PC-3 (cell line): ENCODE measurements at regions not wholly inside any gene's neighbourhood (a gene's known extent, or its start where the extent isn't known, plus 50 kb on each side); places are given as distances from the start of the nearest gene placed in this dataset.
A peak's percentile ranks its signal among the peaks of the same experiment; 100 is the strongest.

Experiments used
- ATAC-seq: fragments of 200-7000 bp; cut with Tn5 transposase; 2 replicates; pipeline ENCODE4 v1.9.1; 2020; ENCODE audit warnings: mild to moderate bottlenecking, moderate library complexity
- BruUV-seq: library from RNA; stranded (reverse); fragments of 400-500 nt; replicated peaks from 2 replicates; lab custom pipeline; 2021; lab: Mats Ljungman, UMichigan
- CTCF ChIA-PET: fragments of 300-600 bp; sonication (Branson Sonifier 250); formaldehyde crosslinking; loops from one replicate; lab custom pipeline; 2022; ENCODE audit warnings: antibody characterized with exemption; lab: Charles Lee
- POLR2A ChIA-PET: fragments of 300-600 bp; sonication (Branson Sonifier 250); formaldehyde crosslinking; loops from one replicate; lab custom pipeline; 2022; ENCODE audit warnings: antibody characterized with exemption; ENCODE audit not compliant: unreplicated experiment; lab: Charles Lee
- DNase-seq: peaks from one replicate; pipeline ENCODE4 v3.0.0-alpha.2; 2015
- H2AFZ ChIP-seq: fragments of 300-600 bp; sonication (generic); 2 replicates; pipeline ENCODE4 v1.6.0; 2016; ENCODE audit warnings: antibody characterized with exemption, low read length
- H3F3A ChIP-seq: fragments of 300-600 bp; sonication (generic); one replicate; pipeline ENCODE4 v1.6.0; 2017; ENCODE audit warnings: antibody characterized with exemption, low read length, control low read depth, mild to moderate bottlenecking; ENCODE audit not compliant: unreplicated experiment
- H3K27ac ChIP-seq: fragments of 300-600 bp; sonication (generic); 2 replicates; pipeline ENCODE4 v1.5.1; 2016; ENCODE audit warnings: mild to moderate bottlenecking, low read length
- H3K27me3 ChIP-seq: fragments of 300-600 bp; sonication (generic); 2 replicates; pipeline ENCODE4 v1.6.1; 2016; ENCODE audit warnings: low read length, mixed read lengths
- H3K36me3 ChIP-seq: fragments of 300-600 bp; sonication (generic); 2 replicates; pipeline ENCODE4 v1.6.1; 2016; ENCODE audit warnings: low read depth, mixed run types, low read length, mixed read lengths
- H3K4me1 ChIP-seq: fragments of 300-600 bp; sonication (generic); 2 replicates; pipeline ENCODE4 v1.5.1; 2016; ENCODE audit warnings: low read length; ENCODE audit not compliant: insufficient read depth
- H3K4me2 ChIP-seq: fragments of 300-600 bp; sonication (generic); 2 replicates; pipeline ENCODE4 v1.6.0; 2016; ENCODE audit warnings: low read length
- H3K4me3 ChIP-seq: fragments of 300-600 bp; sonication (generic); 2 replicates; pipeline ENCODE4 v1.5.1; 2016; ENCODE audit warnings: mild to moderate bottlenecking, low read length, mixed read lengths
- H3K79me2 ChIP-seq: fragments of 300-600 bp; sonication (generic); 2 replicates; pipeline ENCODE4 v1.6.1; 2017; ENCODE audit warnings: low read length, mixed read lengths
- H3K9ac ChIP-seq: fragments of 300-600 bp; sonication (generic); 2 replicates; pipeline ENCODE4 v1.6.0; 2016; ENCODE audit warnings: mild to moderate bottlenecking, low read length
- H3K9me2 ChIP-seq: fragments of 300-600 bp; sonication (generic); replicated peaks from 2 replicates; pipeline ENCODE4 v1.6.1; 2016; ENCODE audit warnings: mixed run types, low read length, mixed read lengths
- H3K9me3 ChIP-seq: fragments of 300-600 bp; sonication (generic); 2 replicates; pipeline ENCODE4 v1.6.1; 2016; ENCODE audit warnings: low read length, mixed read lengths
- H4K20me1 ChIP-seq: fragments of 300-600 bp; sonication (generic); 2 replicates; pipeline ENCODE4 v1.6.1; 2016; ENCODE audit warnings: low read length, mixed read lengths
- EZH2 ChIP-seq: fragments of 300-600 bp; sonication (generic); IDR thresholded peaks from one replicate; pipeline ENCODE4 v1.6.1; 2017; ENCODE audit warnings: antibody characterized with exemption, mild to moderate bottlenecking, low read length; ENCODE audit not compliant: unreplicated experiment
- EZH2phosphoT487 ChIP-seq: fragments of 300-600 bp; sonication (generic); IDR thresholded peaks from 2 replicates; pipeline ENCODE4 v1.6.1; 2018; ENCODE audit warnings: mild to moderate bottlenecking, antibody characterized with exemption, low read length, borderline replicate concordance
- intact Hi-C: fragments of 100-400 bp; cut with micrococcal nuclease; formaldehyde crosslinking; loops from 2 replicates; pipeline ENCODE4 v1.9.0; 2023
- TF ChIP-seq, protein P1 (sequence below): fragments of 300-600 bp; sonication (generic); conservative IDR thresholded peaks from 2 replicates; pipeline ENCODE4 v1.5.1; 2017; ENCODE audit warnings: antibody characterized with exemption, low read depth, mild to moderate bottlenecking, low read length

DNA sequence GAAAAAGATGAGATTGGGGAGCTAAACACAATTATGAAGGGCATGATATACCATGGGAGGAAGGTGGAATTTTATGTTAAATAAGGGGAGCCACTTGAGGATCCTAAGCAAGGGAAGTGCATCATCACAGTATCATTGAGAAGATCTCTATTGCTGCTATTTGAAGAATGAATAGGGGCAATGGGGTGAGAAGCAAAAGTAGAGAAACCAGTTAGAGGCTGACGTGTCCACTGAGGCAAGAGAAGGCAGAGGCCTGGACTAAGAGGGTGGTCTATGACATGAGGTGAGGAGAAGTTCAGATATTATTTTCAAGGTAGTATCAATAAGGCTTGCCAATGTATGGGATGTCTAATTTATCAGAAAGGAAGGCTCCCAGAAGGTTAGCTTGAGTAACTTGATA lies 111.6 kb downstream of the TENT5A start:
- H3K9ac ChIP-seq = no peak overlapping the region
- no peaks in the 10 kb centered on the region for H3K79me2 ChIP-seq
- no peaks in the 10 kb centered on the region for H3K36me3 ChIP-seq
- H3K27ac ChIP-seq = no peak overlapping the region
- H3K4me3 ChIP-seq = no peak overlapping the region
- ChIA-PET POLR2A (interaction anchor here (0.5 kb wide), 1 partner anchor 10 kb away, joined by 3 read pairs; no protein-coding TSS in a partner anchor), CTCF (no interaction called here)
- no peaks in the 10 kb centered on the region for H3F3A ChIP-seq
- TF ChIP-seq EZH2phosphoT487 = no peak
- TF ChIP-seq, protein P1, sequence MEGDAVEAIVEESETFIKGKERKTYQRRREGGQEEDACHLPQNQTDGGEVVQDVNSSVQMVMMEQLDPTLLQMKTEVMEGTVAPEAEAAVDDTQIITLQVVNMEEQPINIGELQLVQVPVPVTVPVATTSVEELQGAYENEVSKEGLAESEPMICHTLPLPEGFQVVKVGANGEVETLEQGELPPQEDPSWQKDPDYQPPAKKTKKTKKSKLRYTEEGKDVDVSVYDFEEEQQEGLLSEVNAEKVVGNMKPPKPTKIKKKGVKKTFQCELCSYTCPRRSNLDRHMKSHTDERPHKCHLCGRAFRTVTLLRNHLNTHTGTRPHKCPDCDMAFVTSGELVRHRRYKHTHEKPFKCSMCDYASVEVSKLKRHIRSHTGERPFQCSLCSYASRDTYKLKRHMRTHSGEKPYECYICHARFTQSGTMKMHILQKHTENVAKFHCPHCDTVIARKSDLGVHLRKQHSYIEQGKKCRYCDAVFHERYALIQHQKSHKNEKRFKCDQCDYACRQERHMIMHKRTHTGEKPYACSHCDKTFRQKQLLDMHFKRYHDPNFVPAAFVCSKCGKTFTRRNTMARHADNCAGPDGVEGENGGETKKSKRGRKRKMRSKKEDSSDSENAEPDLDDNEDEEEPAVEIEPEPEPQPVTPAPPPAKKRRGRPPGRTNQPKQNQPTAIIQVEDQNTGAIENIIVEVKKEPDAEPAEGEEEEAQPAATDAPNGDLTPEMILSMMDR = no peak
- TF ChIP-seq EZH2 = no peak
- DNase-seq (no peak), ATAC-seq (no peak)
- no peaks in the 10 kb centered on the region for H3K9me3 ChIP-seq
- no peaks in the 10 kb centered on the region for H3K27me3 ChIP-seq
- H3K4me1 ChIP-seq = no peaks in the 10 kb centered on the region
- H4K20me1 ChIP-seq = no peaks in the 10 kb centered on the region
- intact Hi-C loops = no loop called here
- H3K4me2 ChIP-seq = no peak overlapping the region
- no peak overlapping the region for H2AFZ ChIP-seq
- H3K9me2 ChIP-seq = no peaks in the 10 kb centered on the region
- BruUV-seq = no TSS peak

DNA sequence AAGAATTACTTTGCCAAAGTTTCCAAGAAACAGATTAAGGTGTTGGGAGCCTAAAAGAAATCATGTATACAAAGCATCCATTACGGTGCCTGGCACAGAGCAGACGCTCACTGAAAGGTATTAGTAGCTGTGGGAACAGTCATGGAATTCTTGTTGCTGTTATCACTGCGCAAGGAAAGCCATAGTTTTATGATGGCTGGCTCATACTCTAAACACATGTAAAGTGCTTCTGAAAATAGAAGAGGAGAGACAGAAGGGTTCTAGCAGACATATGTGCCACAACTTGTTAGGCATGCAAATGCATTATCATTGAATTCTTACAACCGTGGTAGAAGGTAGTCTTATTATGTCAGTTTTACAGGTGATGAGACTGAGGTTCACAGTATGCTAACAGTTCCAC lies 112.4 kb downstream of the TENT5A start:
- no peak overlapping the region for H3K9ac ChIP-seq
- H4K20me1 ChIP-seq = no peaks in the 10 kb centered on the region
- no TSS peak for BruUV-seq
- H3K4me3 ChIP-seq = no peak overlapping the region
- ATAC-seq (no peak), DNase-seq (no peak)
- POLR2A ChIA-PET = interaction anchor here (0.5 kb wide), 1 partner anchor 10 kb away, joined by 3 read pairs; no protein-coding TSS in a partner anchor
- no peaks in the 10 kb centered on the region for H3K9me3 ChIP-seq
- no peaks in the 10 kb centered on the region for H3F3A ChIP-seq
- CTCF ChIA-PET = no interaction called here
- no peaks in the 10 kb centered on the region for H3K36me3 ChIP-seq
- TF ChIP-seq EZH2 = no peak
- TF ChIP-seq, protein P1 = no peak
- TF ChIP-seq EZH2phosphoT487 = no peak
- H3K9me2 ChIP-seq = no peaks in the 10 kb centered on the region
- no peaks in the 10 kb centered on the region for H3K4me1 ChIP-seq
- H3K27me3 ChIP-seq = no peaks in the 10 kb centered on the region
- H2AFZ ChIP-seq = no peak overlapping the region
- intact Hi-C loops = no loop called here
- no peak overlapping the region for H3K27ac ChIP-seq
- H3K4me2 ChIP-seq = no peak overlapping the region
- no peaks in the 10 kb centered on the region for H3K79me2 ChIP-seq

DNA sequence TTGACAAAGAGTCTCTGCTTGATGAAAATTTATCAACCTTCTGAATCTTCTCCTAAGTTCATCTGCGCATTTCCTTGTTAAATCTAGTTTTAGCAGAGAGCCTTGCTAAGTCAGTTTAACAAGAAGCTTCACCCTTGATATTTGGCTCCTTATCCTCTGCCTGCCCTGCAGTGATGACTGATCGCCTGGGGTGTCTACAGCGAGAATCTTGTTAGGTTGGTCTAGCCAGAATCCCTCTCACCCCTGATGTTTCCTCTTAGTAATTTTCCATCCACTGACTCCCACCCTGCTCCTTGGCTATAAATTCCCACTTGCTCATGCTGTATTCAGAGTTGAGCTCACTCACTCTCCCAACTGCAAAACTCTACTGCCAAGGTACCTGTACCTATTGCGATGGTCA lies 114.1 kb downstream of the TENT5A start:
- no peak overlapping the region for H3K4me3 ChIP-seq
- no peaks in the 10 kb centered on the region for H3K79me2 ChIP-seq
- no peaks in the 10 kb centered on the region for H3K9me3 ChIP-seq
- BruUV-seq = no TSS peak
- no peaks in the 10 kb centered on the region for H3F3A ChIP-seq
- no peaks in the 10 kb centered on the region for H3K36me3 ChIP-seq
- no peaks in the 10 kb centered on the region for H3K9me2 ChIP-seq
- no peaks in the 10 kb centered on the region for H4K20me1 ChIP-seq
- intact Hi-C loops = no loop called here
- ChIA-PET POLR2A (no interaction called here), CTCF (no interaction called here)
- H2AFZ ChIP-seq = no peak overlapping the region
- no peak overlapping the region for H3K27ac ChIP-seq
- no peak overlapping the region for H3K4me2 ChIP-seq
- DNase-seq (peak; percentile 42), ATAC-seq (no peak)
- H3K4me1 ChIP-seq = no peaks in the 10 kb centered on the region
- no peaks in the 10 kb centered on the region for H3K27me3 ChIP-seq
- no peak overlapping the region for H3K9ac ChIP-seq
- TF ChIP-seq, protein P1 = no peak
- no peak for TF ChIP-seq EZH2
